Skeletal muscle tissue (tissue), 3 donors: ENCODE measurements at regions not wholly inside any gene's neighbourhood (a gene's known extent, or its start where the extent isn't known, plus 50 kb on each side); places are given as distances from the start of the nearest gene placed in this dataset.

ENCODE experiments used
- H3K27ac ChIP-seq: one replicate; pipeline ENCODE4 v1.7.0; 2013; ENCODE audit warnings: mild to moderate bottlenecking, low read depth, low read length, inconsistent platforms
- H3K27me3 ChIP-seq, 3 donors: one replicate each; pipeline ENCODE4 v1.7.0; 2013; ENCODE audit warnings: low read length in 3 of 3; ENCODE audit not compliant: control insufficient read depth in 3 of 3, insufficient read depth in 3 of 3
- H3K36me3 ChIP-seq, 3 donors: one replicate each; pipeline ENCODE4 v1.7.0; 2013; ENCODE audit warnings: low read length in 3 of 3; ENCODE audit not compliant: control insufficient read depth in 3 of 3, insufficient read depth in 3 of 3
- H3K4me1 ChIP-seq, 3 donors: one replicate each; pipeline ENCODE4 v1.7.0; 2013; ENCODE audit warnings: low read length in 3 of 3, mild to moderate bottlenecking in 3 of 3; ENCODE audit not compliant: control insufficient read depth in 3 of 3, insufficient read depth in 3 of 3
- H3K4me3 ChIP-seq, 3 donors: one replicate each; pipeline ENCODE4 v1.7.0; 2013; ENCODE audit warnings: low read length in 3 of 3
- H3K9ac ChIP-seq, 3 donors: one replicate each; pipeline ENCODE4 v1.7.0; 2013; ENCODE audit warnings: low read length in 3 of 3, mild to moderate bottlenecking in 3 of 3, moderate library complexity in 2 of 3, low read depth in 1 of 3
- H3K9me3 ChIP-seq, 3 donors: one replicate each; pipeline ENCODE4 v1.7.0; 2013; ENCODE audit warnings: low read length in 3 of 3; ENCODE audit not compliant: control insufficient read depth in 3 of 3
- donor health status: Osteomylitis.

DNA sequence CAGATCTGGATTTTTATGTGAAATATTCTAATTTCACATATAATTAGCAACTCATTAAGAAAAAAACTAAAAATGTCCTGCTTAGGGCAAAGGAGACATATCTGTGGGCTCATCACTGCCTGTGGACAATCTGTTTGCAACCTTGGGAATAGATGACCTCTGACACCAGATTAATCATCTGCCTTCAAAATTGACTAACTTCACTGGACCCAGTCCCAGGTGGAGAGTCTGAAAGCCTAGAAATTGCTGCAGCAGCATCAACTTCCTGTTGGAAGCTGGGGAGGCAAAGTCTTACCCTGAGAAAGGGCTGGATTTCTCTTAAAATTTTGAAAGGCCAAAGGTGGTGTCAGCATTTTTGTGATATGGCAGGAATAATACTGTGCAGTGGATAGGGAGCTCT is 76.3 kb upstream of the TNC start:
- Histone ChIP-seq H3K4me3 (no peak overlapping the region), H3K4me1 (peaks cover 0 to 3% (median 0%) of the 10 kb centered on the region in 3 donors), H3K36me3 (no peaks in the 10 kb centered on the region), H3K27ac (no peak overlapping the region), H3K27me3 (no peaks in the 10 kb centered on the region), H3K9ac (no peak overlapping the region), H3K9me3 (peaks cover 0 to 3% (median 2%) of the 10 kb centered on the region in 3 donors)

DNA sequence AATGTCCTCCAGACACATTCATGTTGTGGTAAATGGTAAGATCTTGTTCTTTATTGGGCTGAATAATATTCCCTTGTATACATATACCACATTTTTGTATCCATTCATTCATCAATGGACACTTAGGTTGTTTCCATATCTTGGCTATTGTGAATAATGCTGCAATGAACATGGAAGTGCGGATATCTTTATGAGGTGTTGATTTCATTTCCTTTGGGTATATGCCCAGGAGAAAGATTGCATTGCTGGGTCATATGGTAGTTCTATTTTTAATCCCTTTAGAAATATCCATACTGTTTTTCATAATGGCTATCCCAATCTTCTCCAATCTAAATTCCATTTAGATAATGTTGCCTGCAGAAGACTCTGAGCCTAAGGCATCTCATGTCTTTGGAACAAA is 78.0 kb upstream of the TNC start:
- Histone ChIP-seq H3K27me3 (no peaks in the 10 kb centered on the region), H3K36me3 (no peaks in the 10 kb centered on the region), H3K4me1 (peaks cover 0 to 3% (median 0%) of the 10 kb centered on the region in 3 donors), H3K27ac (no peak overlapping the region), H3K9me3 (peaks cover 0 to 2% (median under 1%) of the 10 kb centered on the region in 3 donors), H3K4me3 (no peak overlapping the region), H3K9ac (no peak overlapping the region)

DNA sequence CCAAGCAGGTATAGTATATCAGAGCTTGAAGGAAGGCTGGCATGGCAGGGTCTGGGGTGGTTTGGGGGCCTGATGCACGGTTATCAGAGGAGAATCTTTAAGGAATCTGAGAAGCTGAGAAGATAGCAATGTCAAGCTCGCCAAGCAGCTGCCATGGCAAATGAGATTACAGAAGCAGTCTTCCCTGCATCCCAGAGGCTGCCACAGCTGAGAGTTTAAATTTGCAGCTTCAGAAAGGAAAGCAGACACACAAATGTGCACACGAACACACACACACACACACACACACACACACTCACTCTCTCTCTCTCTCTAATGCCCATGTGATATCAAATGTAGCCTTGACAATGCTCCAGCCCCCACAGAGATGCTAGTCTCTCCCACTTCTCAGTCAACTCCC is 79.0 kb upstream of the TNC start:
- peaks cover 0 to 2% (median 0%) of the 10 kb centered on the region in 3 donors for H3K9me3 ChIP-seq
- H3K4me1 ChIP-seq: peaks cover 0 to 3% (median 0%) of the 10 kb centered on the region in 3 donors
- H3K4me3 ChIP-seq: no peak overlapping the region
- H3K27me3 ChIP-seq: no peaks in the 10 kb centered on the region
- no peak overlapping the region for H3K27ac ChIP-seq
- H3K9ac ChIP-seq: no peak overlapping the region
- no peaks in the 10 kb centered on the region for H3K36me3 ChIP-seq

DNA sequence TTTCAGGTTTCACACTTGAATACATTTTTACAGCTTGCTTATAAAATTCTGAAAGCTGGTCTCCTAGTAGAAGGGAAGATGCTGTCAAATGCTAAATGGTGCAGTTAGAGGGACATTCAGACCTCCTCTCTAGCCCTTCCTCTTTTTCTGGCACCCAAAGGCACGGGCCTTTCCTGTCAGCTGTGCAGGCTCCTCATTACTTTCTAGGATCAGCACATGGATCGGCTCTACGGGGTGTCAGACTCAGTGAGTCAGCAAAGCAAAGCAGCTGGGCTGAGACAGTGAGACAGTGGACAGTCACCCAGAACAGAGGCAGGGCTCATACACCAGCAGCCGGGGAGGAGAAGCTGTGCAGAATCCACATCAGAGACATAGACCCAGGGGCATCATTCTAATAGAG is 80.0 kb upstream of the TNC start:
- no peaks in the 10 kb centered on the region for H3K27me3 ChIP-seq
- no peak overlapping the region for H3K27ac ChIP-seq
- no peak overlapping the region for H3K4me3 ChIP-seq
- peaks cover 0 to 1% (median 0%) of the 10 kb centered on the region in 3 donors for H3K4me1 ChIP-seq
- H3K9ac ChIP-seq: no peak overlapping the region
- no peaks in the 10 kb centered on the region for H3K36me3 ChIP-seq
- H3K9me3 ChIP-seq: peaks cover 0 to 2% (median 0%) of the 10 kb centered on the region in 3 donors

DNA sequence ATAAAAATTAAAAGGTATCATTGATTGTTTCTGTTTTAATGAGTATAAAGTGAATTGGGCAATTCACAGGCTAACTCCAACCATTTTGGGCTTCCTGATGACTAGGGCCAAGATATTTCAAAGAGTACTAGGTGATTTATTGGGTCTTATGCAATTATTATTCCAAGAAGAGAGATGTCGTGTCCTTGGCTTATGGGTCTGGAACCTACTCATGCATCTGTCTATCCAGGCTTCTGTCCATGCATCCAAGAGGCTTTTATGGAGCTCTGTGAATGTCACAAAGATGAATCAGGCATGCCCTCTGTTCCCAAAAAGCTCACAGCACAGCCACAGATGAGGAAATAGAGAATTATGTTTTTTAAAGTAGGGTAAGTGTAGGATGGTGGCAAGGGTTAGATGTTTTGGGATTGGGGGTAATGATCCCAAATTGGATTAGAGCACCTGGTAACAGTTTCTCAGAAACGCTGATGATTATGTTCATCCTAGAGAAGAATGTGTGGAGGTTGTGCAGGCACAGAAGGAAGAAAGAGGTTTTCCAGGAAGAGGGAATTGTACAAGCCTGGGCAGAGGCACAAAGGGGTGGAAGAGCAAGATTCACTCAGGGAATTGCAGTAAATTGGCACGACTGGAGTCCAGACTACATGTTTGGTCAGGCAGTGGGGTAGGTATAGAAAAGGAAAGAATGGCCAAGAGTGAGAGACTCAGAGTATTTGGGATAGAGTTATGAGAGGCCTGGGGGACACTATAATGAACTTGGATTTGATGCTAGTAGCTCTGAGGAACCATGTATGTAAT is 83.0 kb upstream of the TNC start:
- H3K4me1 ChIP-seq: no peaks in the 10 kb centered on the region
- no peaks in the 10 kb centered on the region for H3K36me3 ChIP-seq
- H3K27ac ChIP-seq: no peak overlapping the region
- no peak overlapping the region for H3K9ac ChIP-seq
- H3K9me3 ChIP-seq: no peaks in the 10 kb centered on the region
- no peaks in the 10 kb centered on the region for H3K27me3 ChIP-seq
- no peak overlapping the region for H3K4me3 ChIP-seq

DNA sequence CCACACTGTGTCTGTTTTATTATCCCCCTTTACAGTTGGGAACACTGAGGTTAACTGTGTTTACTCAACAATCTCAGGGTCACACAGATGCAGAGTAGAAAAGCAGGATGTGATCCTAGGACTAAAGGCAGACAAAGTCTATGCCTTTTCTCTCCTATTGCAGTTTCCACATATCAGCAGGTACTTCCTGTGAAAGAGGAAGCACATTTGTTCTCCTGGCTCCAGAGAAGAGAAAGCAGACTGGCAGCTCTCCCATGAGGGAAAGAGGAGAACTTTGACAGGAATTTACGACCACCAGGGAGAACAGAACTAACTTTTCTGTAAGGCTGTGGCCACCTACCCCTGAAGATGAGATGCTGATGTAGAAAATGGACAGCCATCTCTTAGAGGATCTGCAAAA is 84.2 kb upstream of the TNC start:
- Histone ChIP-seq H3K4me3 (no peak overlapping the region), H3K9ac (no peak overlapping the region), H3K9me3 (no peaks in the 10 kb centered on the region), H3K36me3 (no peaks in the 10 kb centered on the region), H3K27me3 (no peaks in the 10 kb centered on the region), H3K4me1 (no peaks in the 10 kb centered on the region), H3K27ac (no peak overlapping the region)

DNA sequence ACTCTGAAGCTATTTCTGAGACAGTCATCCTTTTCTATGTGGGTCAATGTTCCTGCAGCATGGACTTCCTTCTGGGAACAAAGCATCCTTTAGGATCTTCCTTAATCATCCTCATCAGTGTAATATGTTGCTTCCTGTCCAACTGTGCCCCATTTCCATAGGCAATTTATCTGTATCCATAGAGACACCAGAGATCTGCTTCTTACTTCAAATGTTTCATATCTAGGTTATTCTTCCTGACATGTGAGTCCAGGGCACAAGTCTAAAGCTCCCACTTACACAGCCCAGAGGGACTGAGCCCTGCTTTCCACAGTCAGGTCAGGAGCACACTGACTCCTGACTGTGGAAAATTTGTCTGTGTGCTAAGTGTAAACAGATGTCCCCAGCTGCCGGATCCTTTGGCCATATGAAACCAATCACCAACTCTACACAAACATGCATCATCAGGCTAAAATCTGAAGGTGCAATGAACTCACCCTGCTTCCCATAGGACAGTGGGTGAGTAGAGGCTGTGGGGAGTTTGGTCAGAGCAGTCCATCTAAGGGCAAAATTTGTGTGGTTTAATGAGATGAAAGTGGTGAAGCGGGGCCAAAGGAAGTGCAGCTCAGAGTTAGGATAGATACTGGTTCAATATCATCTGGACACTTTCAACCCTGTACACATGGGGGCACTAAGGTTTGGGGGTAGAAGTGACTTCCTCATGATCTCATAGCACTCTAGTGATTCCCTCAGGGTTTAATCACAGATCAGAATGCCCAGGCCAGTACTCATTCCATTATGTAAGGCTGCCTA is 85.2 kb upstream of the TNC start:
- Histone ChIP-seq H3K9me3 (no peaks in the 10 kb centered on the region), H3K9ac (no peak overlapping the region), H3K4me1 (no peaks in the 10 kb centered on the region), H3K4me3 (no peak overlapping the region), H3K27ac (no peak overlapping the region), H3K27me3 (no peaks in the 10 kb centered on the region), H3K36me3 (no peaks in the 10 kb centered on the region)

DNA sequence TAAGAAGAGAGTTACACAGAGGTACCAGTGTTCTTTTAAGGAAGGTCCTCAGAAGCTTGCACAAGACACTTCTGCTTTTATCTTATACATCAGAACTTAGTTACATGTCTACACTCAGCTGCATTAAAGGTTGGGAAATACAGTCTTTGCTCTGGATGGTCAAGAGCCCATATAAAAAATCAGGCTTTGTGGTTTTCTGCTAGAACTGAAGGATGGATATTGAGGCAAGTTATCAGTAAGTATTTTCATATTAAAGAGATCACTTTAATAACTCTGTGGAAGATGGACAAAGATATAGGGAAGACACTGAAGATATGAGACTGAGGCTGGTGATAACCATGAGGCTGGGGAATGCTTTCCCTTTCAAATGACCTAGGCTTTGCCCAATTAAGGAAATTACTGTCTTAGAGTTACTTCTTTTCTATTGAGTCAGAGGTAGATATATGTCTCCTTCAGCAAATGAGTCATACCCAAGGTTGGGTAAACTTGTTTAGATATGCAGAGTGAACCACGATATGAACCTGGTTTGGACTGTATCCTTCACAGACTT is 87.0 kb upstream of the TNC start:
- no peaks in the 10 kb centered on the region for H3K36me3 ChIP-seq
- no peak overlapping the region for H3K27ac ChIP-seq
- H3K9me3 ChIP-seq: no peaks in the 10 kb centered on the region
- peaks cover 0 to 3% (median 0%) of the 10 kb centered on the region in 3 donors for H3K4me1 ChIP-seq
- no peak overlapping the region for H3K4me3 ChIP-seq
- H3K27me3 ChIP-seq: no peaks in the 10 kb centered on the region
- no peak overlapping the region for H3K9ac ChIP-seq

DNA sequence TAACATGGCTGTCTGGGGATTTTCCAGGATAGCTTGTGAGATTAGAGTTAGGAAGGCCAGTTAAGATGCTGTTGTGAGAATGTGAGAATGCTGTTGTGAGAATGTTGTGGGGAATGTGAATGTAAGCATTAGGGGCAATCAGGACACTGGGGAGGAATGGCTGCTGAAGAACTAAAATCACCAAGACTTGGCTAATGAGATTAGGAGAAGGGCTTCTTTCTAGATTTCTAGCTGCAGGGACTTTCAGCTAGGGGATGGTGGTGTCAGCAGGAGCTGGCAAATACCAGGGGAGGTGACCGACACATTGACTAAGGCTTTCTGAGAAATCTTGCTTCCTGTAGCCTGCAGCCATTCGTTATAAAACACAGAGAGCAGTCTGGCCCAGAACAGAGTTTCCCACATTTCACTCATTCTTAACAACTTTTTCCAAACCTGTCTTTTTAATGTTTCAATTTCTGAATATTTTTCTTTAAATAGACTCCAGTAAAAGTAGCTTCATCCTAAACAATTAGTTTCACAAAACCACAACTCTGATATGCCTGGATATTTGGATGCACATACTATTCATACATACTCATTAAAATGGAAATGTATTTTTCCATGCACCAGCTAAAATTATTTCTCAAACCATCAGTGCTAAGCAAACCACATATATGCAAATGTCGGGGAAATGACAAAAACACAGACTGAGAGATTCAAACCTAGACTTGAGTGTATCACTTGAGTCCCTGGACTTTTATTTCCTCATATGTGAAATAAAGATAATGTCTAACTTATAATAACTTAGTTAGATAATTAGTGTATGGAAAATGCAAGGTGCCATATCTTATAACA is 89.3 kb upstream of the TNC start:
- no peak overlapping the region for H3K4me3 ChIP-seq
- no peak overlapping the region for H3K27ac ChIP-seq

More for the DNA sequence above, 89.3 kb upstream of the TNC start:
- Histone ChIP-seq H3K9me3 (no peaks in the 10 kb centered on the region), H3K4me1 (peaks cover 3 to 4% (median 4%) of the 10 kb centered on the region in 3 donors), H3K9ac (no peak overlapping the region), H3K36me3 (no peaks in the 10 kb centered on the region), H3K27me3 (no peaks in the 10 kb centered on the region)
